Mammary epithelial cell (primary cell): ENCODE measurements at regions not wholly inside any gene's neighbourhood (a gene's known extent, or its start where the extent isn't known, plus 50 kb on each side); places are given as distances from the start of the nearest gene placed in this dataset.
"Not testable (repeated sequence)": the region's sequence is repeated elsewhere in the genome, so short reads cannot be mapped to it uniquely, and the experiment has no call there.

Experiments used
- EZH2 ChIP-seq: IDR thresholded peaks from 2 replicates; pipeline ENCODE4 v1.6.1; 2012; ENCODE audit warnings: low read length, inconsistent platforms, borderline replicate concordance
- TF ChIP-seq, protein P1 (sequence below), 2 donors: IDR thresholded peaks in 1 of 2; conservative IDR thresholded peaks in 1 of 2; 2 replicates each; pipeline ENCODE4 v1.5.1; 2011 to 2012; ENCODE audit warnings: inconsistent platforms in 2 of 2, low read length in 2 of 2, mild to moderate bottlenecking in 2 of 2, control low read depth in 1 of 2, low read depth in 1 of 2; ENCODE audit not compliant: insufficient read depth in 1 of 2; ENCODE audit errors: extremely low read depth in 1 of 2

DNA sequence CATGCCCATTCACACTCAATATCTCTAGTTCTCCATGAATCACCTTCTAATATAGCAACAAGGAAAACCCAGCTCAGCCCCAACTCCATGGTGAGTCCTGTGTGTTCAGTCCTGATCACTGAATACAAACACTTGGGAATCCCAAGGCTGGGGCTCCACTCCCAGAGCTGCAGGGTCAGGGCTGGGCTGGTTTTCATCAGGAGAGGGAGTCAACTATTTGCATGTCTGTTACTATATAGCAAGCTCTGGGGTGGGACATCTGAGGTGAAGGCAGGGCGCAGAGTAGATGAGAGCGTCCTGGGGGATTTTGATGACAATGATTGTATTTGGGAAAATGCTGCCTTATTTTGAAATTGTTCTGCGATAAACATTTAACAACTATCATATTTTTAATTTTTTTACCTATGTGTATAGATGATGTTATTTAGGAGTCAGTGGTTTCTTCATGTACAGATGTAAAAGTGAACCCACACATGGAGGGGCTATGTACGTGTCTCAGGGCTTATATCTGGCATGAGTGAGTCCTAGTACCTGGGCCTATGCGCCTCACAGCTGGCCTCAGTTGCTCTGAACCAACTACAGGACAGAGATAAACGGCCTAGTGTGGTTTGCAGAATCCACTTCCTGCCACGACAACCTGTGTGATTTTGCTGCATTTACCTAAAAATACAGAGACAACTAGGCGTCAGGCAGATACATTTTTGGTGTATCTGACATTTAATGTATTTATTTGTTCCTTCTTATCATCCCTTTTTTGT is 603.7 kb downstream of the TMEM121 start:
- not testable (repeated sequence) for TF ChIP-seq EZH2
- TF ChIP-seq, protein P1, sequence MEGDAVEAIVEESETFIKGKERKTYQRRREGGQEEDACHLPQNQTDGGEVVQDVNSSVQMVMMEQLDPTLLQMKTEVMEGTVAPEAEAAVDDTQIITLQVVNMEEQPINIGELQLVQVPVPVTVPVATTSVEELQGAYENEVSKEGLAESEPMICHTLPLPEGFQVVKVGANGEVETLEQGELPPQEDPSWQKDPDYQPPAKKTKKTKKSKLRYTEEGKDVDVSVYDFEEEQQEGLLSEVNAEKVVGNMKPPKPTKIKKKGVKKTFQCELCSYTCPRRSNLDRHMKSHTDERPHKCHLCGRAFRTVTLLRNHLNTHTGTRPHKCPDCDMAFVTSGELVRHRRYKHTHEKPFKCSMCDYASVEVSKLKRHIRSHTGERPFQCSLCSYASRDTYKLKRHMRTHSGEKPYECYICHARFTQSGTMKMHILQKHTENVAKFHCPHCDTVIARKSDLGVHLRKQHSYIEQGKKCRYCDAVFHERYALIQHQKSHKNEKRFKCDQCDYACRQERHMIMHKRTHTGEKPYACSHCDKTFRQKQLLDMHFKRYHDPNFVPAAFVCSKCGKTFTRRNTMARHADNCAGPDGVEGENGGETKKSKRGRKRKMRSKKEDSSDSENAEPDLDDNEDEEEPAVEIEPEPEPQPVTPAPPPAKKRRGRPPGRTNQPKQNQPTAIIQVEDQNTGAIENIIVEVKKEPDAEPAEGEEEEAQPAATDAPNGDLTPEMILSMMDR (conservative IDR thresholded peaks at IDR 0.05 in 1 of 2, IDR thresholded peaks at IDR 0.05 in 1 of 2; ENCODE audit: extremely low read depth in 1 of 2, insufficient read depth in 1 of 2, low read depth in 1 of 2, low read length in 2 of 2), result not testable (repeated sequence)
